Cardiac muscle cell (in vitro differentiated cells and primary cell): ENCODE measurements at regions not wholly inside any gene's neighbourhood (a gene's known extent, or its start where the extent isn't known, plus 50 kb on each side); places are given as distances from the start of the nearest gene placed in this dataset.

Experiments used
- DNase-seq, 2 donors: peaks; one replicate each; pipeline versions ENCODE4 v3.0.0 to v3.0.0-alpha.2; 2010 to 2017; ENCODE audit warnings: low read depth in 1 of 2, low spot score in 1 of 2
- H3K27ac ChIP-seq: fragments of 200-600 bp; sonication (generic); 2 replicates; pipeline ENCODE4 v1.5.1; 2016
- H3K27me3 ChIP-seq: fragments of 200-600 bp; sonication (generic); 2 replicates; pipeline ENCODE4 v1.6.0; 2016; ENCODE audit warnings: control low read depth
- H3K36me3 ChIP-seq: fragments of 200-600 bp; sonication (generic); 2 replicates; pipeline ENCODE4 v1.5.1; 2016; ENCODE audit warnings: control low read depth
- H3K4me1 ChIP-seq: fragments of 200-600 bp; sonication (generic); 2 replicates; pipeline ENCODE4 v1.8.1; 2017; ENCODE audit warnings: low read depth, mild to moderate bottlenecking, mixed run types
- H3K4me3 ChIP-seq: fragments of 200-600 bp; sonication (generic); 2 replicates; pipeline ENCODE4 v1.5.1; 2016; ENCODE audit warnings: mild to moderate bottlenecking
- H3K9me3 ChIP-seq: fragments of 200-600 bp; sonication (generic); 2 replicates; pipeline ENCODE4 v1.5.1; 2017; ENCODE audit warnings: low read depth, mild to moderate bottlenecking, control low read depth
- CTCF ChIP-seq: IDR thresholded peaks from 2 replicates; pipeline ENCODE4 v1.5.1; 2012; ENCODE audit warnings: low read depth, mild to moderate bottlenecking, low read length

GRCh38 chr2:106960683-106961161 is 74.8 kb upstream of the ST6GAL2 start:
- H3K4me3 ChIP-seq = no peak overlapping the region
- peaks cover 79% of the 10 kb centered on the region for H3K27me3 ChIP-seq
- no peaks in the 10 kb centered on the region for H3K36me3 ChIP-seq
- H3K4me1 ChIP-seq = peaks cover 5% of the 10 kb centered on the region
- no peaks in the 10 kb centered on the region for H3K9me3 ChIP-seq
- no peak for TF ChIP-seq CTCF
- H3K27ac ChIP-seq = no peak overlapping the region
- DNase-seq = peak in 1 of 2 donors; percentile 27

GRCh38 chr2:106961328-106961727 is 75.4 kb upstream of the ST6GAL2 start:
- Histone ChIP-seq H3K27me3 (peaks cover 79% of the 10 kb centered on the region), H3K36me3 (no peaks in the 10 kb centered on the region), H3K4me1 (peaks cover 5% of the 10 kb centered on the region), H3K9me3 (no peaks in the 10 kb centered on the region), H3K27ac (no peak overlapping the region), H3K4me3 (no peak overlapping the region)
- no peak for TF ChIP-seq CTCF
- peak in 1 of 2 donors; percentile 6 for DNase-seq

- Histone ChIP-seq H3K36me3 (no peaks in the 10 kb centered on the region), H3K4me3 (no peak overlapping the region), H3K27ac (no peak overlapping the region), H3K4me1 (peaks cover 5% of the 10 kb centered on the region), H3K27me3 (peaks cover 79% of the 10 kb centered on the region), H3K9me3 (no peaks in the 10 kb centered on the region)
- TF ChIP-seq CTCF = no peak
- peak in 1 of 2 donors; percentile 52 for DNase-seq
Measured at GRCh38 chr2:106963156-106963555, 77.2 kb upstream of the ST6GAL2 start.

GRCh38 chr2:106963893-106964292 is 77.9 kb upstream of the ST6GAL2 start:
- Histone ChIP-seq H3K27me3 (peaks cover 80% of the 10 kb centered on the region), H3K9me3 (no peaks in the 10 kb centered on the region), H3K4me1 (peaks cover 5% of the 10 kb centered on the region), H3K4me3 (no peak overlapping the region), H3K27ac (no peak overlapping the region), H3K36me3 (no peaks in the 10 kb centered on the region)
- DNase-seq = no peak
- TF ChIP-seq CTCF = no peak

- Histone ChIP-seq H3K9me3 (no peaks in the 10 kb centered on the region), H3K4me1 (peaks cover 5% of the 10 kb centered on the region), H3K36me3 (no peaks in the 10 kb centered on the region), H3K27me3 (peaks cover 82% of the 10 kb centered on the region), H3K4me3 (no peak overlapping the region), H3K27ac (no peak overlapping the region)
- DNase-seq = no peak
- TF ChIP-seq CTCF = no peak
Measured at GRCh38 chr2:106965611-106966010, 79.6 kb upstream of the ST6GAL2 start.

- H3K36me3 ChIP-seq = no peaks in the 10 kb centered on the region
- H3K9me3 ChIP-seq = no peaks in the 10 kb centered on the region
- no peaks in the 10 kb centered on the region for H3K4me1 ChIP-seq
- TF ChIP-seq CTCF = no peak
- H3K4me3 ChIP-seq = no peak overlapping the region
- no peak overlapping the region for H3K27ac ChIP-seq
- H3K27me3 ChIP-seq = peaks cover 94% of the 10 kb centered on the region
- DNase-seq = no peak
Measured at GRCh38 chr2:106969777-106970176, 83.8 kb upstream of the ST6GAL2 start.
